Endothelial cell of umbilical vein (primary cell): ENCODE measurements at regions not wholly inside any gene's neighbourhood (a gene's known extent, or its start where the extent isn't known, plus 50 kb on each side); places are given as distances from the start of the nearest gene placed in this dataset. TPM values are rescaled to one million over a fixed set of nuclear protein-coding genes. Genes with fewer than 3 reads are reported as not detected.

Experiments
- BruUV-seq: library from RNA; stranded (reverse); fragments of 400-500 nt; replicated peaks from 2 replicates; lab custom pipeline; 2021; lab: Mats Ljungman, UMichigan
- CTCF ChIA-PET: fragments of 300-600, 350-600 bp; sonication (Branson Sonifier 250); formaldehyde crosslinking; loops from one replicate; lab custom pipeline; 2021; ENCODE audit warnings: antibody characterized with exemption, inconsistent platforms; lab: Charles Lee
- POLR2A ChIA-PET: fragments of 300-600, 350-600 bp; sonication (Branson Sonifier 250); formaldehyde crosslinking; loops from one replicate; lab custom pipeline; 2021; ENCODE audit warnings: antibody characterized with exemption, inconsistent platforms; lab: Charles Lee
- DNase-seq: peaks from one replicate; pipeline ENCODE4 v3.0.0-alpha.2; 2011; ENCODE audit warnings: low read depth, low spot score
- FAIRE-seq: peaks from 2 replicates; lab custom pipeline; 2011; peaks lifted over from hg19 to GRCh38; lab: Jason Lieb, UNC
- H2AFZ ChIP-seq: 2 replicates; pipeline ENCODE4 v1.6.0; 2012; ENCODE audit warnings: low read depth, low read length, control low read depth, inconsistent platforms
- H3K27ac ChIP-seq: 2 replicates; pipeline ENCODE4 v1.5.1; 2011; ENCODE audit warnings: low read depth, mild to moderate bottlenecking, control low read depth, low read length, moderate library complexity; ENCODE audit not compliant: insufficient read depth
- H3K27me3 ChIP-seq, 2 experiments: 2 replicates each; pipeline versions ENCODE4 v1.6.0 to v1.6.1; 2011; ENCODE audit warnings: low read length in 2 of 2, mixed read lengths in 1 of 2; ENCODE audit not compliant: control insufficient read depth in 2 of 2, insufficient read depth in 2 of 2
- H3K36me3 ChIP-seq, 2 experiments: 2 replicates in 1 of 2; 3 replicates in 1 of 2; pipeline ENCODE4 v1.5.1; 2011; ENCODE audit warnings: low read length in 2 of 2, mild to moderate bottlenecking in 1 of 2, moderate library complexity in 1 of 2; ENCODE audit not compliant: control insufficient read depth in 2 of 2, insufficient read depth in 2 of 2; ENCODE audit errors: extremely low read depth in 1 of 2
- H3K4me1 ChIP-seq: 3 replicates; pipeline ENCODE4 v1.5.1; 2011; ENCODE audit warnings: mild to moderate bottlenecking, low read length; ENCODE audit not compliant: control insufficient read depth, insufficient read depth; ENCODE audit errors: extremely low read depth
- H3K4me2 ChIP-seq: 2 replicates; pipeline ENCODE4 v1.6.1; 2011; ENCODE audit warnings: low read length, control low read depth, mixed read lengths; ENCODE audit not compliant: insufficient read depth
- H3K4me3 ChIP-seq, 3 experiments: fragments of 200-600 bp in 1 of 3; sonication (generic), shearing (Covaris generic) in 1 of 3; replicated peaks in 1 of 3; 2 replicates each; pipeline ENCODE4 v1.5.1; 2011 to 2016; ENCODE audit warnings: control low read depth in 3 of 3, low read length in 3 of 3, mild to moderate bottlenecking in 2 of 3, inconsistent platforms in 1 of 3, low read depth in 1 of 3, moderate library complexity in 1 of 3; ENCODE audit not compliant: insufficient read depth in 1 of 3
- H3K79me2 ChIP-seq: 2 replicates; pipeline ENCODE4 v1.6.0; 2012; ENCODE audit warnings: low read length, inconsistent platforms; ENCODE audit not compliant: control insufficient read depth, insufficient read depth
- H3K9ac ChIP-seq: replicated peaks from 2 replicates; pipeline ENCODE3; 2011; ENCODE audit warnings: low read length, control low read depth; ENCODE audit not compliant: insufficient read depth; ENCODE audit errors: extremely low read depth
- H3K9me1 ChIP-seq: replicated peaks from 3 replicates; pipeline ENCODE4 v1.6.0; 2011; ENCODE audit warnings: mild to moderate bottlenecking, low read length; ENCODE audit not compliant: control insufficient read depth, insufficient read depth; ENCODE audit errors: extremely low read depth
- H3K9me3 ChIP-seq: replicated peaks from 2 replicates; pipeline ENCODE4 v1.5.1; 2012; ENCODE audit warnings: low read length, inconsistent platforms; ENCODE audit not compliant: control insufficient read depth, insufficient read depth
- H4K20me1 ChIP-seq: replicated peaks from 2 replicates; pipeline ENCODE3; 2011; ENCODE audit warnings: mild to moderate bottlenecking, low read length; ENCODE audit not compliant: control insufficient read depth, insufficient read depth; ENCODE audit errors: extremely low read depth
- EZH2 ChIP-seq: IDR thresholded peaks from 2 replicates; pipeline ENCODE4 v1.6.1; 2012; ENCODE audit warnings: borderline replicate concordance, low read depth, mild to moderate bottlenecking, moderate library complexity, low read length, inconsistent platforms; ENCODE audit not compliant: severe bottlenecking
- FOS ChIP-seq: IDR thresholded peaks from 2 replicates; pipeline ENCODE4 v1.6.1; 2011; ENCODE audit warnings: mild to moderate bottlenecking, low read length, moderate library complexity, borderline replicate concordance; ENCODE audit not compliant: insufficient read depth
- GATA2 ChIP-seq: IDR thresholded peaks from 2 replicates; pipeline ENCODE4 v1.7.0; 2011; ENCODE audit warnings: low read depth, mild to moderate bottlenecking, moderate library complexity, mixed read lengths, low read length; ENCODE audit not compliant: insufficient read length, insufficient read depth
- JUN ChIP-seq: IDR thresholded peaks from 2 replicates; pipeline ENCODE4 v1.6.1; 2011; ENCODE audit warnings: borderline replicate concordance, low read depth; ENCODE audit not compliant: insufficient read length, insufficient read depth
- MYC ChIP-seq: IDR thresholded peaks from one replicate; pipeline ENCODE4 v1.6.1; 2011; ENCODE audit warnings: mild to moderate bottlenecking, low read depth, low read length
- POLR2A ChIP-seq: IDR thresholded peaks from 2 replicates; pipeline ENCODE4 v1.6.1; 2012; ENCODE audit warnings: low read depth, mild to moderate bottlenecking, control low read depth, low read length
- POLR2AphosphoS5 ChIP-seq: IDR thresholded peaks from 2 replicates; pipeline ENCODE4 v1.6.1; 2012; ENCODE audit warnings: low read depth, mild to moderate bottlenecking, control low read depth, low read length, moderate library complexity; ENCODE audit not compliant: insufficient read depth
- dilution Hi-C: fragments of 300-500 bp; cut with MboI; formaldehyde crosslinking; loops from one replicate; pipeline ENCODE4 v1.15.0; 2019; ENCODE audit warnings: low sequenced_read_pairs; ENCODE audit not compliant: extremely low pct_ligation_motif_present
- intact Hi-C: fragments of 100-400 bp; cut with micrococcal nuclease; formaldehyde crosslinking; loops from one replicate; pipeline ENCODE4 v1.10.0; 2022
- small RNA-seq: library from RNA; depleted of rRNA; stranded (forward); fragments of <200 nt; gene quantifications from one replicate; pipeline ENCODE3, GENCODE V24; 2012; ENCODE audit warnings: low replicate concordance, low read depth; ENCODE audit not compliant: insufficient read depth, insufficient read length
- TF ChIP-seq, protein P1 (sequence below), 2 donors: IDR thresholded peaks; 1 replicate in 1 of 2; 2 replicates in 1 of 2; pipeline ENCODE4 v1.5.1; 2011; ENCODE audit warnings: low read length in 2 of 2, mild to moderate bottlenecking in 2 of 2, moderate library complexity in 2 of 2, control low read depth in 1 of 2, inconsistent platforms in 1 of 2, low read depth in 1 of 2; ENCODE audit not compliant: insufficient read depth in 1 of 2; ENCODE audit errors: extremely low read depth in 1 of 2
- TF ChIP-seq, protein P2 (sequence below): IDR thresholded peaks from 2 replicates; pipeline ENCODE4 v1.6.1; 2011; ENCODE audit not compliant: insufficient read depth, insufficient read length

DNA sequence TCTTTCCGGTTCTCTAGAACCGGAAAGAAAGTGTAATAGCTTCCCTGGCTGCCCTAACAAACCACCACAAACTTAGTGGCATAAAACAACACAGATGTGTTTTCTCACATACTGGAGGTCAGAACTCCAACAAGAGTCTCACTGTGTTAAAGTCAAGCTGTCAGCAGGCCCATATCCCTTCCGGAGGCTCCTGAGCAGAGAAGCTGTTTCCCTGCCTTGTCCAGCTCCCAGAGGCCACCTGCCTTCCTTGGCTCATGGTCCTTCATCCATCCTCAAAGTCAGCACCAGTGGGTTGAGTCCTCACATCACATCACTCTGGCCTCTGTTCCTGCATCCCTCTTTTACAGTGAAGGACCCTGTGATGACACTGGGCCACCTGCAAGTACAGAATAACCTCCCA is 49.8 kb upstream of the HMX1 start:
- POLR2A ChIA-PET, result no interaction called here
- H3K27me3 ChIP-seq, result no peaks in the 10 kb centered on the region
- dilution Hi-C loops, result no loop called here
- H3K9me1 ChIP-seq, result no peaks in the 10 kb centered on the region
- H3K9me3 ChIP-seq, result no peaks in the 10 kb centered on the region
- H4K20me1 ChIP-seq, result no peaks in the 10 kb centered on the region
- FAIRE-seq (no peak), DNase-seq (no peak)
- H3K79me2 ChIP-seq, result no peaks in the 10 kb centered on the region
- no peak overlapping the region for H3K4me3 ChIP-seq
- no peak overlapping the region for H3K9ac ChIP-seq
- TF ChIP-seq GATA2 (no peak), EZH2 (no peak), POLR2AphosphoS5 (no peak), FOS (no peak), JUN (no peak), POLR2A (no peak), MYC (no peak)
- TF ChIP-seq, protein P1, sequence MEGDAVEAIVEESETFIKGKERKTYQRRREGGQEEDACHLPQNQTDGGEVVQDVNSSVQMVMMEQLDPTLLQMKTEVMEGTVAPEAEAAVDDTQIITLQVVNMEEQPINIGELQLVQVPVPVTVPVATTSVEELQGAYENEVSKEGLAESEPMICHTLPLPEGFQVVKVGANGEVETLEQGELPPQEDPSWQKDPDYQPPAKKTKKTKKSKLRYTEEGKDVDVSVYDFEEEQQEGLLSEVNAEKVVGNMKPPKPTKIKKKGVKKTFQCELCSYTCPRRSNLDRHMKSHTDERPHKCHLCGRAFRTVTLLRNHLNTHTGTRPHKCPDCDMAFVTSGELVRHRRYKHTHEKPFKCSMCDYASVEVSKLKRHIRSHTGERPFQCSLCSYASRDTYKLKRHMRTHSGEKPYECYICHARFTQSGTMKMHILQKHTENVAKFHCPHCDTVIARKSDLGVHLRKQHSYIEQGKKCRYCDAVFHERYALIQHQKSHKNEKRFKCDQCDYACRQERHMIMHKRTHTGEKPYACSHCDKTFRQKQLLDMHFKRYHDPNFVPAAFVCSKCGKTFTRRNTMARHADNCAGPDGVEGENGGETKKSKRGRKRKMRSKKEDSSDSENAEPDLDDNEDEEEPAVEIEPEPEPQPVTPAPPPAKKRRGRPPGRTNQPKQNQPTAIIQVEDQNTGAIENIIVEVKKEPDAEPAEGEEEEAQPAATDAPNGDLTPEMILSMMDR (IDR thresholded peaks at IDR 0.05; ENCODE audit: extremely low read depth in 1 of 2, insufficient read depth in 1 of 2, low read depth in 1 of 2, low read length in 2 of 2), result no peak
- TF ChIP-seq, protein P2, sequence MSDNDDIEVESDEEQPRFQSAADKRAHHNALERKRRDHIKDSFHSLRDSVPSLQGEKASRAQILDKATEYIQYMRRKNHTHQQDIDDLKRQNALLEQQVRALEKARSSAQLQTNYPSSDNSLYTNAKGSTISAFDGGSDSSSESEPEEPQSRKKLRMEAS, result no peak
- no peak overlapping the region for H3K4me2 ChIP-seq
- intact Hi-C loops, result no loop called here
- no TSS peak for BruUV-seq
- H3K4me1 ChIP-seq, result no peaks in the 10 kb centered on the region
- H3K27ac ChIP-seq, result no peak overlapping the region
- H2AFZ ChIP-seq, result no peak overlapping the region
- CTCF ChIA-PET, result no interaction called here
- no peaks in the 10 kb centered on the region for H3K36me3 ChIP-seq

Small RNA genes in the stretch of these regions (small RNA-seq; reads per million reads assigned to genes)
- gene SNRPCP16, result not detected
